A172 (cell line): ENCODE measurements at regions not wholly inside any gene's neighbourhood (a gene's known extent, or its start where the extent isn't known, plus 50 kb on each side); places are given as distances from the start of the nearest gene placed in this dataset.
"Not testable (repeated sequence)": the region's sequence is repeated elsewhere in the genome, so short reads cannot be mapped to it uniquely, and the experiment has no call there.

Experiments used
- DNase-seq: peaks from one replicate; pipeline ENCODE4 v3.0.0-alpha.2; 2015; ENCODE audit warnings: low spot score

GRCh38 chr14:40713387-40713786 is 893.3 kb upstream of the LRFN5 start:
- no peak for DNase-seq

GRCh38 chr14:40697231-40697630 is 909.4 kb upstream of the LRFN5 start:
- DNase-seq, result peak; percentile 35

GRCh38 chr14:40694023-40694422 is 912.7 kb upstream of the LRFN5 start:
- no peak for DNase-seq

- DNase-seq, result no peak
Measured at GRCh38 chr14:40691066-40691465, 915.6 kb upstream of the LRFN5 start.

GRCh38 chr14:40685764-40686163 is 920.9 kb upstream of the LRFN5 start:
- no peak for DNase-seq

- no peak for DNase-seq
Measured at GRCh38 chr14:40684328-40684727, 922.3 kb upstream of the LRFN5 start.

- no peak for DNase-seq
Measured at GRCh38 chr14:40682131-40682913, 924.4 kb upstream of the LRFN5 start.

- no peak for DNase-seq
Measured at GRCh38 chr14:40679256-40679655, 927.4 kb upstream of the LRFN5 start.

- not testable (repeated sequence) for DNase-seq
Measured at GRCh38 chr14:40677206-40677605, 929.5 kb upstream of the LRFN5 start.

GRCh38 chr14:40674502-40674901 is 932.2 kb upstream of the LRFN5 start:
- no peak for DNase-seq

- peak; percentile 0 for DNase-seq
Measured at GRCh38 chr14:40656311-40656710, 950.4 kb upstream of the LRFN5 start.

GRCh38 chr14:40652089-40652691 is 954.5 kb upstream of the LRFN5 start:
- DNase-seq, result no peak

GRCh38 chr14:40630471-40630870 is 976.2 kb upstream of the LRFN5 start:
- no peak for DNase-seq

GRCh38 chr14:40629551-40630137 is 977.0 kb upstream of the LRFN5 start:
- DNase-seq, result not testable (repeated sequence)

GRCh38 chr14:40629144-40629543 is 977.5 kb upstream of the LRFN5 start:
- DNase-seq, result no peak

GRCh38 chr14:40623643-40624042 is 983.0 kb upstream of the LRFN5 start:
- DNase-seq, result no peak

- no peak for DNase-seq
Measured at GRCh38 chr14:40618225-40618898, 988.3 kb upstream of the LRFN5 start.

- DNase-seq, result no peak
Measured at GRCh38 chr14:40616579-40616978, 990.1 kb upstream of the LRFN5 start.

GRCh38 chr14:40601063-40601462 is 1005.6 kb upstream of the LRFN5 start:
- DNase-seq, result no peak

GRCh38 chr14:40599725-40600124 is 1007.0 kb upstream of the LRFN5 start:
- DNase-seq, result peak; percentile 9

GRCh38 chr14:40581264-40581663 is 1025.4 kb upstream of the LRFN5 start:
- no peak for DNase-seq

- DNase-seq, result no peak
Measured at GRCh38 chr14:40576880-40577478, 1029.7 kb upstream of the LRFN5 start.
